ENCODE measurements at regions not wholly inside any gene's neighbourhood (a gene's known extent, or its start where the extent isn't known, plus 50 kb on each side); places are given as distances from the start of the nearest gene placed in this dataset.

- H3K27ac ChIP-seq (ENCODE audit: low read depth, low read length) = no peak overlapping the region
- no peaks in the 10 kb centered on the region for H3K79me2 ChIP-seq (ENCODE audit: insufficient read depth, low read length)
- no peak for TF ChIP-seq CTCF (IDR thresholded peaks at IDR 0.05; ENCODE audit: extremely low read depth, low read depth, low read length)
- no peak for DNase-seq (ENCODE audit: insufficient read length, low spot score, missing footprints)
- H3K4me2 ChIP-seq (ENCODE audit: insufficient read depth, low read length) = no peak overlapping the region
- H3K27me3 ChIP-seq (ENCODE audit: insufficient read depth, low read length) = peaks cover 3% of the 10 kb centered on the region
- H3K9me3 ChIP-seq (ENCODE audit: low read depth, low read length) = no peaks in the 10 kb centered on the region
- H4K20me1 ChIP-seq (ENCODE audit: insufficient read depth, low read length) = no peaks in the 10 kb centered on the region
- H3K4me1 ChIP-seq (ENCODE audit: insufficient read depth, low read length) = no peaks in the 10 kb centered on the region
- H2AFZ ChIP-seq (ENCODE audit: low read length) = no peak overlapping the region
- H3K4me3 ChIP-seq (ENCODE audit: insufficient read depth, low read length) = no peak overlapping the region
- H3K36me3 ChIP-seq (ENCODE audit: insufficient read depth, low read length) = no peaks in the 10 kb centered on the region
Observed at GRCh38 chr12:107557589-107558100, 128.0 kb upstream of the PWP1 start.

GRCh38 chr12:107558141-107558815 is 127.3 kb upstream of the PWP1 start:
- Histone ChIP-seq H3K36me3 (ENCODE audit: insufficient read depth, low read length) (no peaks in the 10 kb centered on the region), H3K4me3 (ENCODE audit: insufficient read depth, low read length) (no peak overlapping the region), H3K4me1 (ENCODE audit: insufficient read depth, low read length) (no peaks in the 10 kb centered on the region), H3K79me2 (ENCODE audit: insufficient read depth, low read length) (no peaks in the 10 kb centered on the region), H3K4me2 (ENCODE audit: insufficient read depth, low read length) (no peak overlapping the region), H3K27ac (ENCODE audit: low read depth, low read length) (no peak overlapping the region), H2AFZ (ENCODE audit: low read length) (no peak overlapping the region), H3K9me3 (ENCODE audit: low read depth, low read length) (no peaks in the 10 kb centered on the region), H3K27me3 (ENCODE audit: insufficient read depth, low read length) (peaks cover 6% of the 10 kb centered on the region), H4K20me1 (ENCODE audit: insufficient read depth, low read length) (no peaks in the 10 kb centered on the region)
- TF ChIP-seq CTCF (IDR thresholded peaks at IDR 0.05; ENCODE audit: extremely low read depth, low read depth, low read length) = no peak
- DNase-seq (ENCODE audit: insufficient read length, low spot score, missing footprints) = no peak

- DNase-seq (ENCODE audit: insufficient read length, low spot score, missing footprints) = no peak
- H3K27ac ChIP-seq (ENCODE audit: low read depth, low read length) = no peak overlapping the region
- H4K20me1 ChIP-seq (ENCODE audit: insufficient read depth, low read length) = no peaks in the 10 kb centered on the region
- no peaks in the 10 kb centered on the region for H3K79me2 ChIP-seq (ENCODE audit: insufficient read depth, low read length)
- no peak for TF ChIP-seq CTCF (IDR thresholded peaks at IDR 0.05; ENCODE audit: extremely low read depth, low read depth, low read length)
- H3K4me3 ChIP-seq (ENCODE audit: insufficient read depth, low read length) = no peak overlapping the region
- peaks cover 6% of the 10 kb centered on the region for H3K27me3 ChIP-seq (ENCODE audit: insufficient read depth, low read length)
- H2AFZ ChIP-seq (ENCODE audit: low read length) = no peak overlapping the region
- H3K9me3 ChIP-seq (ENCODE audit: low read depth, low read length) = no peaks in the 10 kb centered on the region
- H3K4me2 ChIP-seq (ENCODE audit: insufficient read depth, low read length) = no peak overlapping the region
- H3K36me3 ChIP-seq (ENCODE audit: insufficient read depth, low read length) = no peaks in the 10 kb centered on the region
- H3K4me1 ChIP-seq (ENCODE audit: insufficient read depth, low read length) = no peaks in the 10 kb centered on the region
Observed at GRCh38 chr12:107558816-107559382, 126.7 kb upstream of the PWP1 start.

- Histone ChIP-seq H2AFZ (ENCODE audit: low read length) (peak overlapping the region; percentile 11), H3K4me3 (ENCODE audit: insufficient read depth, low read length) (no peak overlapping the region), H3K4me1 (ENCODE audit: insufficient read depth, low read length) (no peaks in the 10 kb centered on the region), H3K79me2 (ENCODE audit: insufficient read depth, low read length) (no peaks in the 10 kb centered on the region), H3K36me3 (ENCODE audit: insufficient read depth, low read length) (no peaks in the 10 kb centered on the region), H4K20me1 (ENCODE audit: insufficient read depth, low read length) (no peaks in the 10 kb centered on the region), H3K4me2 (ENCODE audit: insufficient read depth, low read length) (no peak overlapping the region), H3K27ac (ENCODE audit: low read depth, low read length) (no peak overlapping the region), H3K9me3 (ENCODE audit: low read depth, low read length) (no peaks in the 10 kb centered on the region), H3K27me3 (ENCODE audit: insufficient read depth, low read length) (peaks cover 6% of the 10 kb centered on the region)
- no peak for DNase-seq (ENCODE audit: insufficient read length, low spot score, missing footprints)
- TF ChIP-seq CTCF (IDR thresholded peaks at IDR 0.05; ENCODE audit: extremely low read depth, low read depth, low read length) = no peak
Observed at GRCh38 chr12:107560165-107560898, 125.3 kb upstream of the PWP1 start.
